ENCODE measurements at regions not wholly inside any gene's neighbourhood (a gene's known extent, or its start where the extent isn't known, plus 50 kb on each side); places are given as distances from the start of the nearest gene placed in this dataset.

DNA sequence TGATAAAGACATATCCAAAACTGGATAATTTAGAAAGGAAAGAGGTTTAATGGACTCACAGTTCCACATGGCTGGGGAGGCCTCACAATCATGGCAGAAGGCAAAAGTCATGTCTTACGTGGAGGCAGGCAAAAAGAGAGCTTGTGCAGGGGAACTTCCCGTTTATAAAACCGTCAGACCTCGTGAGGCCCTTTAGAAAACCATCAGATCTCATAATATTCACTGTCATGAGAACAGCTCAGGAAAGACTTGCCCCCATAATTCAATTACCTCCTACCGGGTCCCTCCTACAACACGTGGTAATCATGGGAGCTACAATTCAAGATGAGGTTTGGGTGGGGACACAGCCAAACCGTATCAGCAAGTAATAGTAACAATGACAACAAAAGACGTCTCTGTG is 88.2 kb upstream of the SLC25A33 start:
- DNase-seq = no peak
- Histone ChIP-seq H4K91ac (ENCODE audit: insufficient read length, low read depth, low read length) (no peak overlapping the region), H2BK15ac (ENCODE audit: low read depth, low read length) (no peak overlapping the region), H2BK5ac (ENCODE audit: insufficient read length, low read length) (no peak overlapping the region), H3T11ph (ENCODE audit: low read length) (no peak overlapping the region), H3K23ac (ENCODE audit: insufficient read length, low read depth, low read length) (no peak overlapping the region), H3K23me2 (ENCODE audit: insufficient read length, low read depth, low read length, poor library complexity, severe bottlenecking) (no peaks in the 10 kb centered on the region), H3K27ac (ENCODE audit: insufficient read length, low read depth, low read length) (no peak overlapping the region), H3K4ac (ENCODE audit: low read depth, low read length) (no peak overlapping the region), H2AFZ (ENCODE audit: low read length) (no peak overlapping the region), H2BK20ac (ENCODE audit: low read depth, low read length, poor library complexity, severe bottlenecking) (no peak overlapping the region), H3K79me2 (ENCODE audit: insufficient read depth, low read length) (no peaks in the 10 kb centered on the region), H3K56ac (ENCODE audit: insufficient read length, low read depth, low read length) (no peak overlapping the region), H2AK5ac (ENCODE audit: insufficient read length, low read length) (no peak overlapping the region), H3K18ac (ENCODE audit: insufficient read length, low read depth, low read length) (no peak overlapping the region), H3K14ac (ENCODE audit: insufficient read depth, low read length) (no peak overlapping the region), H4K8ac (replicated peaks; ENCODE audit: insufficient read length, low read depth, low read length) (no peak overlapping the region), H3K4me2 (ENCODE audit: insufficient read depth, insufficient read length, low read length) (no peak overlapping the region), H2BK12ac (ENCODE audit: insufficient read length, low read depth, low read length) (no peak overlapping the region), H3K9ac (ENCODE audit: extremely low read depth, insufficient read length, low read length) (no peak overlapping the region), H3K4me1 (ENCODE audit: insufficient read depth, low read length) (no peaks in the 10 kb centered on the region), H3K79me1 (ENCODE audit: insufficient read depth, low read depth, low read length, poor library complexity, severe bottlenecking) (no peaks in the 10 kb centered on the region), H2BK120ac (ENCODE audit: low read depth, low read length, poor library complexity, severe bottlenecking) (no peak overlapping the region), H4K5ac (ENCODE audit: insufficient read length, low read depth, low read length) (no peak overlapping the region), H4K20me1 (ENCODE audit: control insufficient read depth, insufficient read depth, insufficient read length) (no peaks in the 10 kb centered on the region), H3K9me3 (ENCODE audit: control insufficient read depth, low read depth, low read length) (no peaks in the 10 kb centered on the region), H3K27me3 (ENCODE audit: insufficient read depth, low read length) (no peaks in the 10 kb centered on the region)
- no peaks in the 10 kb centered on the region for H3K9me3 Mint-ChIP-seq
- no peak overlapping the region for H3K4me3 Mint-ChIP-seq
- H3K36me3 Mint-ChIP-seq (ENCODE audit: insufficient read depth in 1 of 3, low read depth in 3 of 3) = no peaks in the 10 kb centered on the region
- whole genome bisulfite sequencing (ENCODE audit: extremely low coverage, insufficient read length, low lambda C conversion rate) = no CpG with 5 or more reads among the region's 8 CpGs
- peaks cover 14 to 15% of the 10 kb centered on the region in 2 experiments for H3K4me1 Mint-ChIP-seq
- H3K27me3 Mint-ChIP-seq (ENCODE audit: low read depth) = peaks cover 5% of the 10 kb centered on the region
- TF ChIP-seq CTCF (conservative IDR thresholded peaks at IDR 0.05) = no peak
- H3K27ac Mint-ChIP-seq = no peak overlapping the region

All from H9 (cell line).